HepG2 (cell line): ENCODE measurements at regions not wholly inside any gene's neighbourhood (a gene's known extent, or its start where the extent isn't known, plus 50 kb on each side); places are given as distances from the start of the nearest gene placed in this dataset.

Experiments
- ATAC-seq: fragments of 200-7000 bp; cut with Tn5 transposase; 3 replicates; pipeline ENCODE4 v1.9.1; 2020; ENCODE audit warnings: mild to moderate bottlenecking, moderate library complexity
- BruUV-seq: library from RNA; stranded (reverse); fragments of 400-500 nt; replicated peaks from 2 replicates; lab custom pipeline; 2021; lab: Mats Ljungman, UMichigan
- CTCF ChIA-PET: fragments of 300-600 bp; formaldehyde crosslinking; extraction: SDS; loops from one replicate; lab custom pipeline; 2021; ENCODE audit warnings: low total read pairs, inconsistent platforms, low intra/inter-chr PET ratio; lab: Yijun Ruan, JAX
- POLR2A ChIA-PET: fragments of 350-600 bp; sonication (Branson Sonifier 250); formaldehyde crosslinking; loops from one replicate; lab custom pipeline; 2020; ENCODE audit warnings: antibody characterized with exemption, inconsistent platforms; lab: Yijun Ruan, JAX
- DNase-seq: peaks from one replicate; pipeline ENCODE4 v3.0.0-alpha.2; 2015; ENCODE audit warnings: low spot score
- FAIRE-seq: peaks from 3 replicates; lab custom pipeline; 2011; peaks lifted over from hg19 to GRCh38; lab: Jason Lieb, UNC
- H2AFZ ChIP-seq: one replicate; pipeline ENCODE4 v1.6.1; 2011; ENCODE audit warnings: low read length, inconsistent platforms
- H3K27ac ChIP-seq: fragments of 300-600 bp; 3 replicates; pipeline ENCODE4 v1.8.0; 2011; ENCODE audit warnings: mixed run types, mild to moderate bottlenecking, mixed read lengths, low read length, inconsistent platforms; ENCODE audit not compliant: insufficient read depth; ENCODE audit errors: extremely low read length
- H3K27me3 ChIP-seq, 2 experiments: fragments of 200-600 bp in 1 of 2; 2 replicates in 1 of 2; 3 replicates in 1 of 2; pipeline versions ENCODE4 v1.6.0 to v1.8.0; 2011; ENCODE audit warnings: low read length in 2 of 2, mild to moderate bottlenecking in 2 of 2, moderate library complexity in 2 of 2, inconsistent platforms in 1 of 2; ENCODE audit not compliant: insufficient read depth in 2 of 2, control insufficient read depth in 1 of 2
- H3K36me3 ChIP-seq, 2 experiments: fragments of 200-600 bp in 1 of 2; replicated peaks in 1 of 2; 2 replicates in 1 of 2; 3 replicates in 1 of 2; pipeline versions ENCODE4 v1.5.1 to v1.8.0; 2011; ENCODE audit warnings: low read length in 2 of 2, inconsistent platforms in 1 of 2; ENCODE audit not compliant: insufficient read depth in 2 of 2, control insufficient read depth in 1 of 2
- H3K4me1 ChIP-seq: 2 replicates; pipeline ENCODE4 v1.5.1; 2012; ENCODE audit warnings: low read length, inconsistent platforms; ENCODE audit not compliant: insufficient read depth
- H3K4me2 ChIP-seq: 2 replicates; pipeline ENCODE4 v1.6.0; 2011; ENCODE audit warnings: low read depth, low read length, inconsistent platforms
- H3K4me3 ChIP-seq, 3 experiments: fragments of 200-600 bp in 1 of 3; sonication (generic), shearing (Covaris generic) in 1 of 3; replicated peaks in 1 of 3; 2 replicates each; pipeline ENCODE4 v1.5.1; 2011 to 2016; ENCODE audit warnings: low read length in 3 of 3, inconsistent platforms in 2 of 3, low read depth in 2 of 3, mild to moderate bottlenecking in 2 of 3, control low read depth in 1 of 3, mixed read lengths in 1 of 3; ENCODE audit not compliant: insufficient read depth in 1 of 3
- H3K79me2 ChIP-seq: one replicate; pipeline ENCODE4 v1.6.1; 2011; ENCODE audit warnings: low read length, inconsistent platforms; ENCODE audit not compliant: insufficient read depth
- H3K9ac ChIP-seq: 2 replicates; pipeline ENCODE4 v1.6.0; 2011; ENCODE audit warnings: mild to moderate bottlenecking, low read depth, low read length, inconsistent platforms; ENCODE audit not compliant: insufficient read depth
- H3K9me3 ChIP-seq: 2 replicates; pipeline ENCODE4 v1.5.1; 2012; ENCODE audit warnings: mild to moderate bottlenecking, low read length
- H4K20me1 ChIP-seq: 2 replicates; pipeline ENCODE4 v1.6.0; 2011; ENCODE audit warnings: inconsistent platforms, mild to moderate bottlenecking, low read length, moderate library complexity; ENCODE audit not compliant: insufficient read depth
- GTF3A ChIP-seq: sonication (generic); formaldehyde crosslinking; conservative IDR thresholded peaks from 2 replicates; pipeline ENCODE4 v1.4.0; 2020; ENCODE audit warnings: mild to moderate bottlenecking, missing genetic modification reagents
- ZFP36L1 ChIP-seq: sonication (generic); formaldehyde crosslinking; IDR thresholded peaks from 2 replicates; pipeline ENCODE4 v1.8.0; 2022; ENCODE audit warnings: mild to moderate bottlenecking, missing genetic modification reagents, moderate library complexity
- ZNF30 ChIP-seq: sonication (generic); formaldehyde crosslinking; IDR thresholded peaks from 2 replicates; pipeline ENCODE4 v1.5.0; 2020; ENCODE audit warnings: mild to moderate bottlenecking, missing genetic modification reagents
- WGBS: methylation state at CpG from one replicate; pipeline ENCODE4 v1.1.6; 2017; ENCODE audit warnings: low lambda C conversion rate; 5-methylcytosine and 5-hydroxymethylcytosine counted together
- in situ Hi-C: cut with HindIII; loops from 2 replicates; pipeline ENCODE4 v1.10.0; 2017; ENCODE audit warnings: low pct_unique_long_range_greater_than_20kb; ENCODE audit not compliant: extremely low pct_ligation_motif_present
- intact Hi-C: fragments of 100-400 bp; cut with micrococcal nuclease; formaldehyde crosslinking; loops from one replicate; pipeline ENCODE4 v1.10.0; 2022; ENCODE audit not compliant: unreplicated experiment
- TF ChIP-seq, protein P1 (sequence below): sonication (generic); formaldehyde crosslinking; IDR thresholded peaks from 2 replicates; pipeline ENCODE4 v1.5.1; 2020; ENCODE audit warnings: mild to moderate bottlenecking, missing genetic modification reagents, borderline replicate concordance
- TF ChIP-seq, protein P2 (sequence below): sonication (generic); formaldehyde crosslinking; IDR thresholded peaks from 2 replicates; pipeline ENCODE4 v1.5.0; 2020; ENCODE audit warnings: missing genetic modification reagents, mild to moderate bottlenecking, borderline replicate concordance

DNA sequence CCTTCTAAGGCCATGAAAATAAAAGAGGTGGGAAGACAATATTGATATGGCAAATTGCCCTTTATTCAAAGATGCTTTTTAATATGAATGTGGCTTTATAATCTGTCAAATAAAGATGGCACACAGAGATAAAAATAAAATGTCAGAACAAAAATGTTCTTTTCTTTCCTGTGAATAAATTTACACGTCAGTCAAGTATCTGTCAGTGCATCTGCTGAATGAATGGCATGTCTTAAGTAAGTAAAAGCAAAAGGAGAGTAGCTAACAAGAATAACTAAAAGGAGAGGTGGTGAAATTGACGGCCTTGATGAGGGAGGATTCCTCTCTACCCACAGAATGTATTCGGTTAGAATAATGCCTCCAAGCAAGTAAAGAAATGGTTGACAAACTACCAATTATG, 1021.7 kb upstream of the GBE1 start:
- no peaks in the 10 kb centered on the region for H3K79me2 ChIP-seq
- BruUV-seq, result no TSS peak
- no peak overlapping the region for H3K4me2 ChIP-seq
- intact Hi-C loops, result no loop called here
- no peak overlapping the region for H3K27ac ChIP-seq
- no peaks in the 10 kb centered on the region for H3K27me3 ChIP-seq
- H3K36me3 ChIP-seq, result no peaks in the 10 kb centered on the region
- no peaks in the 10 kb centered on the region for H4K20me1 ChIP-seq
- TF ChIP-seq, protein P1, sequence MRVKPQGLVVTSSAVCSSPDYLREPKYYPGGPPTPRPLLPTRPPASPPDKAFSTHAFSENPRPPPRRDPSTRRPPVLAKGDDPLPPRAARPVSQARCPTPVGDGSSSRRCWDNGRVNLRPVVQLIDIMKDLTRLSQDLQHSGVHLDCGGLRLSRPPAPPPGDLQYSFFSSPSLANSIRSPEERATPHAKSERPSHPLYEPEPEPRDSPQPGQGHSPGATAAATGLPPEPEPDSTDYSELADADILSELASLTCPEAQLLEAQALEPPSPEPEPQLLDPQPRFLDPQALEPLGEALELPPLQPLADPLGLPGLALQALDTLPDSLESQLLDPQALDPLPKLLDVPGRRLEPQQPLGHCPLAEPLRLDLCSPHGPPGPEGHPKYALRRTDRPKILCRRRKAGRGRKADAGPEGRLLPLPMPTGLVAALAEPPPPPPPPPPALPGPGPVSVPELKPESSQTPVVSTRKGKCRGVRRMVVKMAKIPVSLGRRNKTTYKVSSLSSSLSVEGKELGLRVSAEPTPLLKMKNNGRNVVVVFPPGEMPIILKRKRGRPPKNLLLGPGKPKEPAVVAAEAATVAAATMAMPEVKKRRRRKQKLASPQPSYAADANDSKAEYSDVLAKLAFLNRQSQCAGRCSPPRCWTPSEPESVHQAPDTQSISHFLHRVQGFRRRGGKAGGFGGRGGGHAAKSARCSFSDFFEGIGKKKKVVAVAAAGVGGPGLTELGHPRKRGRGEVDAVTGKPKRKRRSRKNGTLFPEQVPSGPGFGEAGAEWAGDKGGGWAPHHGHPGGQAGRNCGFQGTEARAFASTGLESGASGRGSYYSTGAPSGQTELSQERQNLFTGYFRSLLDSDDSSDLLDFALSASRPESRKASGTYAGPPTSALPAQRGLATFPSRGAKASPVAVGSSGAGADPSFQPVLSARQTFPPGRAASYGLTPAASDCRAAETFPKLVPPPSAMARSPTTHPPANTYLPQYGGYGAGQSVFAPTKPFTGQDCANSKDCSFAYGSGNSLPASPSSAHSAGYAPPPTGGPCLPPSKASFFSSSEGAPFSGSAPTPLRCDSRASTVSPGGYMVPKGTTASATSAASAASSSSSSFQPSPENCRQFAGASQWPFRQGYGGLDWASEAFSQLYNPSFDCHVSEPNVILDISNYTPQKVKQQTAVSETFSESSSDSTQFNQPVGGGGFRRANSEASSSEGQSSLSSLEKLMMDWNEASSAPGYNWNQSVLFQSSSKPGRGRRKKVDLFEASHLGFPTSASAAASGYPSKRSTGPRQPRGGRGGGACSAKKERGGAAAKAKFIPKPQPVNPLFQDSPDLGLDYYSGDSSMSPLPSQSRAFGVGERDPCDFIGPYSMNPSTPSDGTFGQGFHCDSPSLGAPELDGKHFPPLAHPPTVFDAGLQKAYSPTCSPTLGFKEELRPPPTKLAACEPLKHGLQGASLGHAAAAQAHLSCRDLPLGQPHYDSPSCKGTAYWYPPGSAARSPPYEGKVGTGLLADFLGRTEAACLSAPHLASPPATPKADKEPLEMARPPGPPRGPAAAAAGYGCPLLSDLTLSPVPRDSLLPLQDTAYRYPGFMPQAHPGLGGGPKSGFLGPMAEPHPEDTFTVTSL (CRISPR knock-in tag), result no peak
- TF ChIP-seq ZNF30, result no peak
- TF ChIP-seq, protein P2, sequence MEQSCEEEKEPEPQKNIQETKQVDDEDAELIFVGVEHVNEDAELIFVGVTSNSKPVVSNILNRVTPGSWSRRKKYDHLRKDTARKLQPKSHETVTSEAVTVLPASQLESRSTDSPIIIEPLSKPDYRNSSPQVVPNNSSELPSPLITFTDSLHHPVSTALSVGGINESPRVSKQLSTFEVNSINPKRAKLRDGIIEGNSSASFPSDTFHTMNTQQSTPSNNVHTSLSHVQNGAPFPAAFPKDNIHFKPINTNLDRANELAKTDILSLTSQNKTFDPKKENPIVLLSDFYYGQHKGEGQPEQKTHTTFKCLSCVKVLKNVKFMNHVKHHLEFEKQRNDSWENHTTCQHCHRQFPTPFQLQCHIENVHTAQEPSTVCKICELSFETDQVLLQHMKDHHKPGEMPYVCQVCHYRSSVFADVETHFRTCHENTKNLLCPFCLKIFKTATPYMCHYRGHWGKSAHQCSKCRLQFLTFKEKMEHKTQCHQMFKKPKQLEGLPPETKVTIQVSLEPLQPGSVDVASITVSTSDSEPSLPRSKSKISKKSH (CRISPR knock-in tag), result no peak
- no peak for TF ChIP-seq ZFP36L1 (CRISPR knock-in tag)
- TF ChIP-seq GTF3A (CRISPR knock-in tag), result no peak
- TF ChIP-seq, all 625 proteins: peak for 0
- POLR2A ChIA-PET, result no interaction called here
- Histone ChIP-seq H2AFZ (no peak overlapping the region), H3K4me3 (no peak overlapping the region), H3K4me1 (no peaks in the 10 kb centered on the region), H3K9ac (no peak overlapping the region), H3K9me3 (no peaks in the 10 kb centered on the region)
- no peak for FAIRE-seq
- in situ Hi-C loops, result no loop called here
- CTCF ChIA-PET, result no interaction called here
- 2% methylated on average over 3 of the region's 3 CpGs for WGBS
- DNase-seq, result no peak
- no peak for ATAC-seq
